OCI-LY1 (cell line): ENCODE measurements at regions not wholly inside any gene's neighbourhood (a gene's known extent, or its start where the extent isn't known, plus 50 kb on each side); places are given as distances from the start of the nearest gene placed in this dataset.

ENCODE experiments used
- H2AFZ ChIP-seq: fragments of 200-600 bp; sonication (generic), shearing (Covaris generic); 2 replicates; pipeline ENCODE4 v1.6.0; 2014; ENCODE audit warnings: antibody characterized with exemption, mild to moderate bottlenecking, low read length
- H3F3A ChIP-seq: fragments of 200-600 bp; sonication (generic), shearing (Covaris generic); 2 replicates; pipeline ENCODE4 v1.6.0; 2014; ENCODE audit warnings: mild to moderate bottlenecking, antibody characterized with exemption, low read length, moderate library complexity; ENCODE audit not compliant: insufficient read depth
- H3K27ac ChIP-seq: fragments of 200-600 bp; sonication (generic); 2 replicates; pipeline ENCODE4 v1.5.1; 2014; ENCODE audit warnings: low read length, mixed run types, mild to moderate bottlenecking, low read depth; ENCODE audit not compliant: poor library complexity, severe bottlenecking
- H3K27me3 ChIP-seq: fragments of 200-600 bp; sonication (generic); 2 replicates; pipeline ENCODE4 v1.6.0; 2014; ENCODE audit warnings: antibody characterized with exemption, mild to moderate bottlenecking, low read length, moderate library complexity; ENCODE audit not compliant: insufficient read depth
- H3K36me3 ChIP-seq: fragments of 200-600 bp; sonication (generic); 2 replicates; pipeline ENCODE4 v1.6.1; 2014; ENCODE audit warnings: mild to moderate bottlenecking, antibody characterized with exemption, low read length, moderate library complexity, mixed read lengths; ENCODE audit not compliant: insufficient read depth
- H3K4me1 ChIP-seq: fragments of 200-600 bp; sonication (generic); 2 replicates; pipeline ENCODE4 v1.5.1; 2014; ENCODE audit warnings: mild to moderate bottlenecking, low read length, moderate library complexity; ENCODE audit not compliant: insufficient read depth, severe bottlenecking
- H3K4me2 ChIP-seq: fragments of 200-600 bp; sonication (generic), shearing (Covaris generic); 2 replicates; pipeline ENCODE4 v1.6.1; 2014; ENCODE audit warnings: low read length
- H3K4me3 ChIP-seq: fragments of 200-600 bp; sonication (generic); 2 replicates; pipeline ENCODE4 v1.5.1; 2014; ENCODE audit warnings: low read length, low read depth, mild to moderate bottlenecking, mixed read lengths; ENCODE audit not compliant: poor library complexity, severe bottlenecking
- H3K79me2 ChIP-seq: fragments of 200-600 bp; shearing (Covaris generic); 2 replicates; pipeline ENCODE4 v1.6.1; 2016; ENCODE audit warnings: mixed run types, low read length, mixed read lengths; ENCODE audit not compliant: insufficient read depth
- H3K9ac ChIP-seq: fragments of 200-600 bp; sonication (generic), shearing (Covaris generic); 2 replicates; pipeline ENCODE4 v1.6.1; 2014; ENCODE audit warnings: mild to moderate bottlenecking, low read length, mixed read lengths
- H3K9me2 ChIP-seq: fragments of 200-600 bp; sonication (generic), shearing (Covaris generic); 2 replicates; pipeline ENCODE4 v1.6.1; 2014; ENCODE audit warnings: low read depth, mild to moderate bottlenecking, low read length, mixed read lengths
- H3K9me3 ChIP-seq: fragments of 200-600 bp; shearing (Covaris generic); 2 replicates; pipeline ENCODE4 v1.6.1; 2014; ENCODE audit warnings: low read length, mixed read lengths
- H4K20me1 ChIP-seq: fragments of 200-600 bp; sonication (generic), shearing (Covaris generic); 2 replicates; pipeline ENCODE4 v1.6.0; 2016; ENCODE audit warnings: mild to moderate bottlenecking, low read length; ENCODE audit not compliant: insufficient read depth
- CTCF ChIP-seq: fragments of 200-600 bp; sonication (generic), shearing (Covaris generic); IDR thresholded peaks from 2 replicates; pipeline ENCODE4 v1.5.1; 2017; ENCODE audit warnings: mild to moderate bottlenecking, antibody characterized with exemption, low read length, moderate library complexity, mixed read lengths
- EZH2 ChIP-seq: fragments of 200-600 bp; sonication (generic), shearing (Covaris generic); IDR thresholded peaks from 2 replicates; pipeline ENCODE4 v1.8.0; 2017; ENCODE audit warnings: borderline replicate concordance, mixed run types, mild to moderate bottlenecking, antibody characterized with exemption, low read length, moderate library complexity, mixed read lengths

- Histone ChIP-seq H3K36me3 (no peaks in the 10 kb centered on the region), H3K9me3 (no peaks in the 10 kb centered on the region), H3K4me3 (no peak overlapping the region), H3K9me2 (no peaks in the 10 kb centered on the region), H2AFZ (no peak overlapping the region), H4K20me1 (no peaks in the 10 kb centered on the region), H3K79me2 (no peaks in the 10 kb centered on the region), H3F3A (no peaks in the 10 kb centered on the region), H3K27ac (no peak overlapping the region), H3K9ac (no peak overlapping the region), H3K4me1 (no peaks in the 10 kb centered on the region), H3K27me3 (no peaks in the 10 kb centered on the region), H3K4me2 (no peak overlapping the region)
- TF ChIP-seq EZH2 (no peak), CTCF (no peak)
Measured at GRCh38 chr4:141348125-141348524, 127.4 kb downstream of the ZNF330 start.

- no peaks in the 10 kb centered on the region for H3F3A ChIP-seq
- H3K27me3 ChIP-seq, result no peaks in the 10 kb centered on the region
- H3K4me3 ChIP-seq, result no peak overlapping the region
Measured at GRCh38 chr4:141348573-141348972, 127.9 kb downstream of the ZNF330 start.

GRCh38 chr4:141349236-141349635, 128.5 kb downstream of the ZNF330 start:
- no peak overlapping the region for H3K4me2 ChIP-seq
- H3K27ac ChIP-seq, result no peak overlapping the region
- H3K36me3 ChIP-seq, result no peaks in the 10 kb centered on the region
- no peaks in the 10 kb centered on the region for H3K9me2 ChIP-seq
- no peaks in the 10 kb centered on the region for H3K79me2 ChIP-seq
- no peaks in the 10 kb centered on the region for H3K27me3 ChIP-seq
- no peak overlapping the region for H3K9ac ChIP-seq
- no peaks in the 10 kb centered on the region for H3K9me3 ChIP-seq
- H4K20me1 ChIP-seq, result no peaks in the 10 kb centered on the region
- no peaks in the 10 kb centered on the region for H3F3A ChIP-seq
- TF ChIP-seq EZH2 (no peak), CTCF (no peak)
- no peak overlapping the region for H2AFZ ChIP-seq
- no peaks in the 10 kb centered on the region for H3K4me1 ChIP-seq
- H3K4me3 ChIP-seq, result no peak overlapping the region

More at GRCh38 chr4:141348573-141348972, 127.9 kb downstream of the ZNF330 start:
- no peak overlapping the region for H3K9ac ChIP-seq
- TF ChIP-seq EZH2, result no peak
- H3K4me2 ChIP-seq, result no peak overlapping the region
- no peaks in the 10 kb centered on the region for H3K9me3 ChIP-seq
- H4K20me1 ChIP-seq, result no peaks in the 10 kb centered on the region
- no peaks in the 10 kb centered on the region for H3K4me1 ChIP-seq
- no peaks in the 10 kb centered on the region for H3K9me2 ChIP-seq
- no peak overlapping the region for H2AFZ ChIP-seq
- H3K27ac ChIP-seq, result no peak overlapping the region
- H3K36me3 ChIP-seq, result no peaks in the 10 kb centered on the region
- H3K79me2 ChIP-seq, result no peaks in the 10 kb centered on the region

- no peaks in the 10 kb centered on the region for H4K20me1 ChIP-seq
- TF ChIP-seq CTCF, result no peak
- TF ChIP-seq EZH2, result no peak
- no peak overlapping the region for H3K4me2 ChIP-seq
- no peak overlapping the region for H3K27ac ChIP-seq
- no peaks in the 10 kb centered on the region for H3F3A ChIP-seq
- no peaks in the 10 kb centered on the region for H3K79me2 ChIP-seq
- no peaks in the 10 kb centered on the region for H3K27me3 ChIP-seq
- H3K9me3 ChIP-seq, result no peaks in the 10 kb centered on the region
- no peaks in the 10 kb centered on the region for H3K36me3 ChIP-seq
- H3K4me3 ChIP-seq, result no peak overlapping the region
- no peaks in the 10 kb centered on the region for H3K4me1 ChIP-seq
- no peak overlapping the region for H3K9ac ChIP-seq
- no peak overlapping the region for H2AFZ ChIP-seq
- no peaks in the 10 kb centered on the region for H3K9me2 ChIP-seq
Measured at GRCh38 chr4:141350122-141350905, 129.6 kb downstream of the ZNF330 start.
